B cell (primary cell): ENCODE measurements at regions not wholly inside any gene's neighbourhood (a gene's known extent, or its start where the extent isn't known, plus 50 kb on each side); places are given as distances from the start of the nearest gene placed in this dataset.
"Not testable (repeated sequence)": the region's sequence is repeated elsewhere in the genome, so short reads cannot be mapped to it uniquely, and the experiment has no call there.

Source experiments
- CTCF ChIP-seq: fragments of 200-600 bp; IDR thresholded peaks from one replicate; pipeline ENCODE4 v1.8.0; 2022; ENCODE audit warnings: antibody characterized with exemption, mild to moderate bottlenecking
- EZH2 ChIP-seq: IDR thresholded peaks from 2 replicates; pipeline ENCODE4 v1.6.1; 2012; ENCODE audit warnings: borderline replicate concordance, low read depth, mild to moderate bottlenecking, moderate library complexity, low read length; ENCODE audit not compliant: insufficient read depth, poor library complexity, severe bottlenecking

- not testable (repeated sequence) for TF ChIP-seq CTCF, EZH2
Observed at GRCh38 chr22:16696900-16697299, 104.3 kb upstream of the CCT8L2 start.
